Dedifferentiated amniotic fluid mesenchymal stem cell (primary cell): ENCODE measurements at regions not wholly inside any gene's neighbourhood (a gene's known extent, or its start where the extent isn't known, plus 50 kb on each side); places are given as distances from the start of the nearest gene placed in this dataset.
"Not testable (repeated sequence)": the region's sequence is repeated elsewhere in the genome, so short reads cannot be mapped to it uniquely, and the experiment has no call there.

Experiments used
- DNase-seq: peaks from one replicate; pipeline ENCODE4 v3.0.0-alpha.2; 2016; ENCODE audit errors: extremely low spot score

- DNase-seq, result no peak
These were observed 373.9 kb downstream of the PIK3C3 start for GRCh38 chr18:42328931-42329330.

GRCh38 chr18:42330296-42330695 is 375.3 kb downstream of the PIK3C3 start:
- no peak for DNase-seq

GRCh38 chr18:42333558-42333957 is 378.5 kb downstream of the PIK3C3 start:
- DNase-seq, result no peak

- no peak for DNase-seq
These were observed 379.9 kb downstream of the PIK3C3 start for GRCh38 chr18:42334931-42335330.

GRCh38 chr18:42336139-42336538 is 381.1 kb downstream of the PIK3C3 start:
- DNase-seq, result no peak

GRCh38 chr18:42337337-42337736 is 382.3 kb downstream of the PIK3C3 start:
- DNase-seq, result not testable (repeated sequence)

- no peak for DNase-seq
These were observed 383.6 kb downstream of the PIK3C3 start for GRCh38 chr18:42338683-42339082.

- DNase-seq, result no peak
These were observed 384.3 kb downstream of the PIK3C3 start for GRCh38 chr18:42339372-42339771.

GRCh38 chr18:42340423-42341009 is 385.5 kb downstream of the PIK3C3 start:
- DNase-seq, result no peak

- DNase-seq, result no peak
These were observed 386.4 kb downstream of the PIK3C3 start for GRCh38 chr18:42341423-42341822.

- no peak for DNase-seq
These were observed 393.7 kb downstream of the PIK3C3 start for GRCh38 chr18:42348722-42349121.

GRCh38 chr18:42351455-42351854 is 396.4 kb downstream of the PIK3C3 start:
- DNase-seq, result no peak

GRCh38 chr18:42360716-42361115 is 405.7 kb downstream of the PIK3C3 start:
- no peak for DNase-seq

GRCh38 chr18:42363446-42364441 is 408.7 kb downstream of the PIK3C3 start:
- no peak for DNase-seq

GRCh38 chr18:42364766-42365165 is 409.7 kb downstream of the PIK3C3 start:
- no peak for DNase-seq

- DNase-seq, result no peak
These were observed 410.6 kb downstream of the PIK3C3 start for GRCh38 chr18:42365591-42365990.

GRCh38 chr18:42373584-42373983 is 418.6 kb downstream of the PIK3C3 start:
- DNase-seq, result no peak

- DNase-seq, result no peak
These were observed 419.9 kb downstream of the PIK3C3 start for GRCh38 chr18:42374961-42375360.

GRCh38 chr18:42378854-42379253 is 423.8 kb downstream of the PIK3C3 start:
- not testable (repeated sequence) for DNase-seq

GRCh38 chr18:42381236-42381635 is 426.2 kb downstream of the PIK3C3 start:
- not testable (repeated sequence) for DNase-seq

- DNase-seq, result no peak
These were observed 437.4 kb downstream of the PIK3C3 start for GRCh38 chr18:42392416-42392815.

- DNase-seq, result no peak
These were observed 437.9 kb downstream of the PIK3C3 start for GRCh38 chr18:42392926-42393325.

GRCh38 chr18:42394238-42394637 is 439.2 kb downstream of the PIK3C3 start:
- DNase-seq, result no peak
